ENCODE measurements at regions not wholly inside any gene's neighbourhood (a gene's known extent, or its start where the extent isn't known, plus 50 kb on each side); places are given as distances from the start of the nearest gene placed in this dataset.

GRCh38 chr20:21653628-21654027, 51.8 kb upstream of the PAX1 start:
- CTCF ChIA-PET = interaction anchor here (0.6 to 1.9 kb wide), 8 partner anchors 11 to 453 kb away, joined by 3 to 8 read pairs (median 4); no protein-coding TSS in a partner anchor
- intact Hi-C loops (cut with micrococcal nuclease) = no loop called here

DNA sequence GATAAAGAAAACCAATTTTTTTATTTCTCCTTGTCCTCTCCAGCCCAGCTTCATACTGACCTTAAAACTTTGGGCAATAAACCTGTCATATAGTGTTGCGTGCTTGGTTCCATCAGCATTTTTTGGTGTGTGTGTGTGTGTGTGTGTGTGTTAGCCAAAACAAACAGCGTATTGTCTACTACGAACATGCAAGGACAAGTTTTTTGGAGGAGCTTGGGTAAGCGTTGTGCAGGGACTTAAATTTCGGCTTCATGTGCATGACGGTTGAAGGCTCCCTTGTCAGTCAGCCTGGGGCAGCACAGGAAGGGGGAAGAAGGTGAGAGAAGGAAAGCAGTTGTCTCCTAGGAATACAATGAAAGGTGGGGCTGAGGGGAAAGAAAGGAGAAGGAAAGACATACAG, 62.0 kb upstream of the PAX1 start:
- POLR2A ChIA-PET = interaction anchor here (1.1 kb wide), 1 partner anchor 688 kb away, joined by 3 read pairs; no protein-coding TSS in a partner anchor
- peaks cover 6% of the 10 kb centered on the region for H3K9me3 Mint-ChIP-seq (ENCODE audit: unreplicated experiment)
- H3K36me3 Mint-ChIP-seq (ENCODE audit: insufficient read depth, unreplicated experiment) = peaks cover 4% of the 10 kb centered on the region
- intact Hi-C loops (cut with micrococcal nuclease) = loop anchor here (5.0 kb wide), 1 partner anchor 604 kb away; no protein-coding TSS in a partner anchor
- no TSS peak for BruUV-seq (replicated peaks)
- H3K4me3 Mint-ChIP-seq (ENCODE audit: unreplicated experiment) = no peak overlapping the region
- peaks cover 17% of the 10 kb centered on the region for H3K27me3 Mint-ChIP-seq (ENCODE audit: insufficient read depth, unreplicated experiment)
- peak; percentile 24 for DNase-seq (ENCODE audit: unreplicated experiment)
- TF ChIP-seq CTCF (IDR thresholded peaks at IDR 0.05; ENCODE audit: unreplicated experiment) = no peak
- no peak overlapping the region for H3K27ac Mint-ChIP-seq (ENCODE audit: low read depth, unreplicated experiment)
- CTCF ChIA-PET = interaction anchor here (0.6 to 4.7 kb wide), 8 partner anchors 14 to 669 kb away, joined by 3 to 27 read pairs (median 7); no protein-coding TSS in a partner anchor
- no peaks in the 10 kb centered on the region for H3K4me1 Mint-ChIP-seq (ENCODE audit: insufficient read depth, unreplicated experiment)

More at GRCh38 chr20:21653628-21654027, 51.8 kb upstream of the PAX1 start:
- peak; percentile 14 for DNase-seq (ENCODE audit: unreplicated experiment)
- no TSS peak for BruUV-seq (replicated peaks)
- Mint-ChIP-seq H3K9me3 (ENCODE audit: unreplicated experiment) (no peaks in the 10 kb centered on the region), H3K4me3 (ENCODE audit: unreplicated experiment) (no peak overlapping the region), H3K4me1 (ENCODE audit: insufficient read depth, unreplicated experiment) (no peaks in the 10 kb centered on the region), H3K36me3 (ENCODE audit: insufficient read depth, unreplicated experiment) (no peaks in the 10 kb centered on the region), H3K27ac (ENCODE audit: low read depth, unreplicated experiment) (no peak overlapping the region), H3K27me3 (ENCODE audit: insufficient read depth, unreplicated experiment) (peaks cover 30% of the 10 kb centered on the region)
- POLR2A ChIA-PET = interaction anchor here (0.5 to 1.3 kb wide), 2 partner anchors 11 to 12 kb away, joined by 3 to 4 read pairs; no protein-coding TSS in a partner anchor
- no peak for TF ChIP-seq CTCF (IDR thresholded peaks at IDR 0.05; ENCODE audit: unreplicated experiment)

- BruUV-seq (replicated peaks) = no TSS peak
- POLR2A ChIA-PET = no interaction called here
Measured at GRCh38 chr20:21640556-21640955, 64.9 kb upstream of the PAX1 start.

DNA sequence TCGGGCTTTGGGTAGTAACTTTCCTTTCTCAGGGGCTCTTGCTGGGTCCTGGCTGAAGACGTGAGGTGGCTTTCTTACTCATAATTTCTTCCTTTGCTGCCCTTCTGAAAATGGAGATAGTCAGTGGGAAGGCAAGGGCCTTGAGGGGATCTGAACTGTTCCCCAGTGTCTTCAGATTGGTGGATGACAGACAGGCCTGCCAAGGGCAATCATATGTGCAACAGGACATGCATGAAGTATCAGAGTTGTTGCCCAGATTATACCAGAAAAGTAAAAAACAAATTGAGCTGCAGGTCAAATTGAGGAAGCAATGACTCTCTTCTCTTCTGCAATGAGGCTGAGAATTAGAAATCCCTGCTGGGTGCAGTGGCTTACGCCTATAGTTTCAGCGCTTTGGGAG, 71.6 kb upstream of the PAX1 start:
- Mint-ChIP-seq H3K27me3 (ENCODE audit: insufficient read depth, unreplicated experiment) (peaks cover 33% of the 10 kb centered on the region), H3K27ac (ENCODE audit: low read depth, unreplicated experiment) (no peak overlapping the region), H3K4me1 (ENCODE audit: insufficient read depth, unreplicated experiment) (no peaks in the 10 kb centered on the region), H3K36me3 (ENCODE audit: insufficient read depth, unreplicated experiment) (peaks cover 5% of the 10 kb centered on the region), H3K9me3 (ENCODE audit: unreplicated experiment) (no peaks in the 10 kb centered on the region), H3K4me3 (ENCODE audit: unreplicated experiment) (no peak overlapping the region)
- CTCF ChIA-PET = interaction anchor here (0.9 to 2.4 kb wide), 4 partner anchors 18 to 1040 kb away, joined by 3 to 9 read pairs (median 4); no protein-coding TSS in a partner anchor
- no TSS peak for BruUV-seq (replicated peaks)
- POLR2A ChIA-PET = no interaction called here
- DNase-seq (ENCODE audit: unreplicated experiment) = no peak
- TF ChIP-seq CTCF (IDR thresholded peaks at IDR 0.05; ENCODE audit: unreplicated experiment) = no peak
- intact Hi-C loops (cut with micrococcal nuclease) = no loop called here

More at GRCh38 chr20:21640556-21640955, 64.9 kb upstream of the PAX1 start:
- intact Hi-C loops (cut with micrococcal nuclease) = loop anchor here (1.0 to 5.0 kb wide), 4 partner anchors 78 to 673 kb away; no protein-coding TSS in a partner anchor
- Mint-ChIP-seq H3K36me3 (ENCODE audit: insufficient read depth, unreplicated experiment) (peaks cover 5% of the 10 kb centered on the region), H3K27me3 (ENCODE audit: insufficient read depth, unreplicated experiment) (peaks cover 17% of the 10 kb centered on the region), H3K4me1 (ENCODE audit: insufficient read depth, unreplicated experiment) (no peaks in the 10 kb centered on the region), H3K4me3 (ENCODE audit: unreplicated experiment) (no peak overlapping the region), H3K27ac (ENCODE audit: low read depth, unreplicated experiment) (no peak overlapping the region), H3K9me3 (ENCODE audit: unreplicated experiment) (peaks cover 6% of the 10 kb centered on the region)
- CTCF ChIA-PET = interaction anchor here (0.5 to 4.7 kb wide), 29 partner anchors 8 to 1050 kb away, joined by 3 to 28 read pairs (median 4); no protein-coding TSS in a partner anchor
- peak; percentile 45 for DNase-seq (ENCODE audit: unreplicated experiment)
- peak; percentile 37 for TF ChIP-seq CTCF (IDR thresholded peaks at IDR 0.05; ENCODE audit: unreplicated experiment)

Data from MCF 10A (cell line).